SK-N-MC (cell line): ENCODE measurements at regions not wholly inside any gene's neighbourhood (a gene's known extent, or its start where the extent isn't known, plus 50 kb on each side); places are given as distances from the start of the nearest gene placed in this dataset.

ENCODE experiments used
- EZH2 ChIP-seq: fragments of 200-600 bp; sonication (generic); IDR thresholded peaks from one replicate; pipeline ENCODE4 v1.6.1; 2017; ENCODE audit warnings: antibody characterized with exemption
- POLR2AphosphoS5 ChIP-seq: IDR thresholded peaks from 2 replicates; pipeline ENCODE4 v1.6.1; 2012; ENCODE audit warnings: mild to moderate bottlenecking, low read depth, low read length, borderline replicate concordance

- TF ChIP-seq POLR2AphosphoS5 = no peak
- no peak for TF ChIP-seq EZH2
These were observed 90.1 kb upstream of the ZRANB2 start for GRCh38 chr1:71170925-71171324.
